NCI-H526 (cell line): ENCODE measurements at regions not wholly inside any gene's neighbourhood (a gene's known extent, or its start where the extent isn't known, plus 50 kb on each side); places are given as distances from the start of the nearest gene placed in this dataset.
"Not testable (repeated sequence)": the region's sequence is repeated elsewhere in the genome, so short reads cannot be mapped to it uniquely, and the experiment has no call there.

Source experiments
- DNase-seq, 2 experiments: peaks; one replicate each; lab custom pipeline; 2025; lab: John Stamatoyannopoulos, UW

DNA sequence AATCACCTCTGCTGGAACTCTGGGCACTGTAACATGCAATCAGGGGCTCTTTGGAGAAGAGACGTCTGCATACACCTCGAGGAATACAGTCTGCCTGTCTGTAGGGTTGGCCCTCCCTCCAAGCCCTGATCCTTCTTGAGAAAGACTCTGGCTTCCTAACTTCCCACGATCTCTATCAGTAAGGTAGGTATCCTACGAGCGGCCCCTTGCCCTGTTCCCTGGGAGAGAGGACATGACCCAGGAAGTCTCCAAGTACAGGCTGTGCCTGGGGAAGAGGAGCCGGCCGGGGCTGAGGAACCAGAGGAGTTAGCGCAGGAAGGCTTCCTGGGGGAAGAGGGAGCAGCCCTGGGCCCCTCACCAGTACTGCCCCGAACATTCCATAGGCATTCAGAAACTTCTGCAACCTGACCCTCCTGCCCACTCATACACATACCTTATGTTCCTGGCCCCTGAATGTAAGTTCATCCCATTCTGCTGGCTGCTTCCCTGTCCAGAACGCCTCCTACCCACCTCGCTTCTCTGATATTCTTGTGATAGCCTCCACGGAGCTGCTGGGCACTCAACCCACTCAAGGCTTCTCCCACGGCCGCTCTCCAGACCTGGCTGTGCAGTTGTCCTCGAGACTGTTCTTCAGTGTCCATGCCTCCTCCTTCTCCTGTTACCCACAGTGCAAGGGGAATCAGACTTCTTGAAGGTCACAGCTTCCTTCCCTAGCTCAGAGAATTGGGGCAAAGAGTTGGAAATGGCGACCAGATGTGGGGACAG, 116.1 kb downstream of the CYP26B1 start:
- no peak for DNase-seq

DNA sequence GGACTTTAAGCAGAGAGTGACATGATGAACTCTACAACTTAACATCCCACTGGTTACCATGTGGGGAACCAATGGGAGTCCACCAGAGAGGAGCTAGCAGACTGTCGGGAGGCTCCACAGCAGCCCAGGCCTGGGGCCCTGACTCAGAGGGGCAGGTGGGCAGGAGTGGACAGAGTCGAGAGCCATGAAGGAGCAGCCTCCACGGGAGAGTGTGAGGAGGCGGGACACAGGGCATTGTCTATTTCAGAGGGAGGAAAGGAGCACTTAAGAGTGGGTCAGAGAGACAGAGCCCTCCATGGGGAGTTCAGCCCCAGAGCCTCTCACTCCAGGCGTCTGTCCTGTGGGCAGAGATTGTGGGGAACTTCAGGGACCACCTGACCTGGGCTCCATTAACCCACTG, 118.7 kb downstream of the CYP26B1 start:
- DNase-seq: no peak

- DNase-seq: no peak
These were observed 119.2 kb downstream of the CYP26B1 start for GRCh38 chr2:72028351-72028995.

GRCh38 chr2:72027426-72028161, 120.1 kb downstream of the CYP26B1 start:
- DNase-seq: no peak

DNA sequence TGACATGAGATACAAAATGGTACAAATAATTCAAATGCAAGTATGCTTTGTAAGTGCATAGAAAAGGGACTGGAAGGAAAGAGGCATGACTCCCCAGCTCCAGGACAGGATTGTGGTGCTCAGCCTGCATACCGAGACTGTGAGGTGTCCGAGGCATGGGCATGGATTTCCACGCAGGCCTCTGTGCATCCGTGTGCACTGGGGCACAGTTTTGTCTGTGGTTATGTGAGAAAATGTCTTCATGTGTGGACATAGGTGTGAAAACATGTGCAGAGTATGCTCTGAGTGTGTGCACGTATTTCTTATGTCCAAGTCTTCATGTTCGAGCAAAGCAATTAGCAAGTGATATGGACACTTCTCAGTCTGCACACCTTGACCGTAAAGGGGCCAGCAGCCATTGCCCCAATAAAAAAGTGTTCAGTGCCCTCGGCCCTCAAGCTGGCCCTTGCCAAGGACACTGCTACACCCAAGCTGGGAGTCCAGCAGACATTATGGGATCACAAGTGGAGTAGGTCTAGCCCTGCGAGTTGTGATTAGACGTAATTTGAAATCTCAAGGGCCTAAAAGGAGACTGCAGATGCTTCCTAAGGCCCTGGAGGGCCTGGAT, 120.7 kb downstream of the CYP26B1 start:
- no peak for DNase-seq

GRCh38 chr2:72024451-72025175, 123.0 kb downstream of the CYP26B1 start:
- no peak for DNase-seq

DNA sequence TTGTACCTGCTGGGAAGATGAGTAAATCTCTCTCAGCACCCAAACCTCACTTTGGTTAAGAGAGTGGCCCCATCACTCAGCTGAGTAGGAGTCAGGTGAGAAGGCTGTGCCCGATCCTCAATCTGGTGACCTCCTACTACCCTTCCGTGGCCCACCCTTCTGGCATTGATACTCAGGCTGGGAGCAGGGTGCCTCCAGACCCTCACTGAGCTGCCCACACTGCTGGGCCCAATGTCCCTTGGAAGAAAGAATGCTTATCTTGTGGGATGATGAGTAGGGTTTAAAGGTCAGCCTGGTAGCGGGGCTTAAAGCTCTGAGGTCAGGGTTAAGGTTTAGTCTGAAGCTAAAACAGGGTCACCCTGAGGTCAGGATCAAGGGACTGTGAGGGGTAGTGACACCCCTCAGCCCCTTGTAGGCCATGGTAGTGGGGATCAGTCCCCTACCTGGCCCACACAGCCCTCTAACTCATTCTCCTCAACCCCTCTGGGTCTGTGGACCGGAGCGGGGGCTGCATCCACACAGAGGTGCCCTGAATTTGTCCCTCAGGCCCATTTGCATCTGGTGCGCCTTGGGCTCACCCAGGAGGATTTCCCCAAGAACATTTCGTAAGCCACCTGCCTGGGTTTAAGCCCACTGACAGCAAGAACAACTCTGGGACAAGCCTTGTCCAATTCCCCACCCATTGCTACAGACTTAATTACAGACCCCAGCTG, 123.8 kb downstream of the CYP26B1 start:
- no peak for DNase-seq

DNA sequence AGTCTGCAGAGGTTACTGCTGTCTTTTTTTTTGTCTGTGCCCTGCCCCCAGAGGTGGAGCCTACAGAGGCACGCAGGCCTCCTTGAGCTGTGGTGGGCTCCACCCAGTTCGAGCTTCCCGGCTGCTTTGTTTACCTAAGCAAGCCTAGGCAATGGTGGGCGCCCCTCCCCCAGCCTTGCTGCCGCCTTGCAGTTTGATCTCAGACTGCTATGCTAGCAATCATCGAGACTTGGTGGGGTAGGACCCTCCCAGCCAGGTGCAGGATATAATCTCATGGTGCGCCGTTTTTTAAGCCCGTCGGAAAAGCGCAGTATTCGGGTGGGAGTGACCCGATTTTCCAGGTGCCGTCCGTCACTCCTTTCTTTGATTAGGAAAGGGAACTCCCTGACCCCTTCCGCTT, 126.3 kb downstream of the CYP26B1 start:
- not testable (repeated sequence) for DNase-seq

- DNase-seq: no peak
These were observed 132.4 kb downstream of the CYP26B1 start for GRCh38 chr2:72015266-72015665.

- DNase-seq: peak; percentile 82 to 89
These were observed 132.8 kb downstream of the CYP26B1 start for GRCh38 chr2:72014831-72015230.

DNA sequence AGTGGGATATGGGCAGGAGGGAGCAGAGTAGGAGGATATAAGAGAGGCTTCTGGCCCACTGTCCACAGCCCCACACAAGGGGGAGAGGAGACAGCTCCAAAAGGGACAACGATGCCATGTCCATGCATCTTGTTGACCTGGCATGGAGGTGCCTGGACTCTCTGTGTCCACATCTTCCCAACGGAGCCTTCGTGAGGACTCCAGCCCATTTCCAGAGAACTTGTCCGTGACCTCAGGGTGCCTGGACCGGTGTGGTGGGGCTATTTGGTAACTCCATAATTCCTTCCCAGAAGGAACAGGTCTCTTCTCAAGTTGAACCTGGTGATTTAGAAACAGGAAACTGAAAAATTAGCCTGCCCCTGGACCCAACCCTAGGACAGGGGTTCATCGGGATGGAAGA, 133.9 kb downstream of the CYP26B1 start:
- DNase-seq: no peak

DNA sequence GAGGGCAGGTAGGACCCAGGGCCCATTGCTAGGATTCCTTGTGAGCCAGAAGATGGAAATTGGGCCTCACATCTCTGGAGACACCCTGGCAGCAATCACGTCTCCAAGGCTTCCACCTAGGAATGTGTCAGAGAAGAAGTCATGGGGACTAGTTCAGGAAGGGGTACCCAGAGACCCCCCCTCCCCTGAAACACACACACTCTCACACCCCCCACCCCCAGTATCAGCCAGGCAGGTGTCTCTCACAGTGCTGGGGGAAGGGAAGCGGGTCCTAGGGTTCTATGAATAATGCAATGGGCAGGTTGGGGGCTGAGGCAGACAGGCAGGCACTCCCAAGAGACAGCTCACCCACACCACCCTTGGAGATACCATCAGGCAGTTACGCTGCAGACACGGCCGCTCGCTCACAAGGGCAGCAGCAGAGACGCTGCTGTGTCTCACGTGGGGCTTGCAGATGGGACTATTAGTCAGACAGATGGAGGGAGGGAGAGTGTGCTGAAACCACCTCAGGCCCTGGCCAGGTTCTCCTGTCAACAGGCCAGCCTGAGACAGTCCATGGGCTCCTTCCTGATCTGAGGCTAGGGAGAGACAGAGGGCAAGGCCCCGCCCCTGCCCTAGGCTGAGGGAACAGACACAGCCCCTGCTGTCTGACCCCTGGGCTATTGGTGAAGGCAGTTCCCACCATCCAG, 134.6 kb downstream of the CYP26B1 start:
- DNase-seq: peak; percentile 71 to 85

DNA sequence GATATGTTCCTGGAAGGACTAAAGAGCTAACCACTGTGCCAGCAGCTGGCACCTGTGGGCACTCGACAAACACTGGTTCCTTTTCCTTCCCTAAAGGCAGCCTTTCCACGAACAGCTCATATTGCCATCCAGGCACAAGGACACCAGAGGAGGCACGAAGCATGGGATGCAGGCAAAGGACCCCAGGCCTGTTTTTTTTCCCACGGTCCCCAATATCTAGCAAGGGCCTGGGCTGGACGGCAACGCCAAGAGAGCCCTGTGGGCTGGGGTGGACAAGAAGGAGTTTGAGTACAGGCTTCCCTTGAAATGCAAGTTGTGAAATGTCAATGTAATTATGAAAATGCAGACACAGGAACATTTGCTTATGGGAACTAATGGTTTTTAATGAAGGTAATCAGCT, 135.9 kb downstream of the CYP26B1 start:
- DNase-seq: no peak

DNA sequence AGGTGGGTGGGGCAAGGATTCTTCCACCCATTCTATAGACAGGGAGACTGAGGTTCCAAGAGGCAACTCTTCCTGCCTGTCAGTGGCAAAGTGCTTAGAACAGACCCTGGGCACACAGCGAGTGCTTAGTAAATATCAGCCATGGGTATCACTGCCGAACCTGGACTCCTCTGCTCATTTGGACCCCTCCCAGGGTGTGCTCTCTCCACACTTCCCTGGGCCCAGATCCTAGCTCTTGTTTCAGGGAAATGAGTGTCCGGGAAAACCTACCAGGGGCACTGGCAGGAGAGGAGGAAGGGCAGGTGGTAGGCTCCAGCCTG, 136.3 kb downstream of the CYP26B1 start:
- DNase-seq: no peak

- no peak for DNase-seq
These were observed 136.9 kb downstream of the CYP26B1 start for GRCh38 chr2:72010647-72011369.

GRCh38 chr2:72008608-72009007, 139.1 kb downstream of the CYP26B1 start:
- DNase-seq: no peak

DNA sequence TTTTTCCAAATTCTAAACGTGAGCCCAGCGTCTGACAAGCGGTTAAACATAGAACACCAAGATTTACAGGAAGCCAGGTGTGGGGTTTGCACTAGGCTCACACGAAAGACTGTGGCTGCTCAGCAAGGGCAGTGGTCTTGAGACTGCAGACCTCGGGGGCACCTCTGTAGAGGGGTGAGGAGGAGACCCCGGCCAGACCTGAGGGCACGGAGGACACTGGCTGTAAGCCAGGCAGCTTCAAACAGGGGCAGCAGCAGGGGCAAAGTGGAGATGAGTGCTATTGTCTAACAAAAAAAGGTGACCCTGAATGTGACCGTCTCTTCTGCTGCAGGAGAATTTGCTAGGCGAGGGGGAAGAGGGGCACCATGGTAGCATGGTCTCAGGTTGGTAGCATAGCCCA, 140.3 kb downstream of the CYP26B1 start:
- no peak for DNase-seq

DNA sequence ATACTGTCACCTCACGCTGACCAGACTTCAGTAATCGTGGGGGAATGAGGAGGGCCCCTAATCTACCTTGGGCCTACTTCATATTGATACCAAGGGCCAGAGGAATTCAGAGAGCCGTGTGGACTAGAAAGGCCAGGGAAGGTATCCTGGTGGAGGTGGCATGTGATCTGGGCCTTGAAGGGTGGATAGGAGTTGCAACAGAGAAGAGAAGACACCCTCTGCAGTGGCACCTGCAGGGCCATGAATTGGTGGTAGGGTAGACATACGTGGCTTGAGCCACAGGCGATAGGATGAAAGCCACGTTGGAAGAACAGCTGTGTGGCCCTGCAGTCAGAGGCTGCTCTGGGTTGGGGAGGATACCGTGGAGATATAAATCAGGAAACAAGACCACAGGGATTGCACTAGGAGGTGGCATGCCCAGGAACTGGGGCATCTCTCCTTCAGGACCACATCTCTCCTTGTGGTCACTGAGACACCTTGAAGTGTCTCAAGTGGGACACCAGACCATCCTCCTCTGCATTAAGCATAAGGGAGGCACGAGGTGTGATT, 141.4 kb downstream of the CYP26B1 start:
- no peak for DNase-seq

DNA sequence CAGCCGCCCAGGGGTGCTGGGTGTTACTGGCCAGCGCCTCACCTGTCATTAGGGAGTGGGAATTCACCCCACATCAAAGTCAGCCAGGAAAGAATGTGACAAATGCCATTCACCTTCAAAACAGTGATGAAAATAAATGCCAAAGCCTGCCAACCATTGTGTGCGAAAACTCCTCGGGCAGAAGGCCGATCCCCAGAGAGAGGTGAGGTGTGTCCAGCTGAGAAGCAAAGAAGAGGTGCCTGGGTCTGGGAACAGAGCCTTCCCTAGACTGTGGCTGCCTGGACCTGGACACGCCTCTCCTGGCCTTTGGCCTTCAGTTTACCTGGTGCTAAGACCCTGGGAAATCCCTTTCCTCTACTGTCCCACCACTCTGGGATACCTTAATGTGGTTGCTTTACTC, 142.7 kb downstream of the CYP26B1 start:
- no peak for DNase-seq
